ENCODE measurements at regions not wholly inside any gene's neighbourhood (a gene's known extent, or its start where the extent isn't known, plus 50 kb on each side); places are given as distances from the start of the nearest gene placed in this dataset.

DNA sequence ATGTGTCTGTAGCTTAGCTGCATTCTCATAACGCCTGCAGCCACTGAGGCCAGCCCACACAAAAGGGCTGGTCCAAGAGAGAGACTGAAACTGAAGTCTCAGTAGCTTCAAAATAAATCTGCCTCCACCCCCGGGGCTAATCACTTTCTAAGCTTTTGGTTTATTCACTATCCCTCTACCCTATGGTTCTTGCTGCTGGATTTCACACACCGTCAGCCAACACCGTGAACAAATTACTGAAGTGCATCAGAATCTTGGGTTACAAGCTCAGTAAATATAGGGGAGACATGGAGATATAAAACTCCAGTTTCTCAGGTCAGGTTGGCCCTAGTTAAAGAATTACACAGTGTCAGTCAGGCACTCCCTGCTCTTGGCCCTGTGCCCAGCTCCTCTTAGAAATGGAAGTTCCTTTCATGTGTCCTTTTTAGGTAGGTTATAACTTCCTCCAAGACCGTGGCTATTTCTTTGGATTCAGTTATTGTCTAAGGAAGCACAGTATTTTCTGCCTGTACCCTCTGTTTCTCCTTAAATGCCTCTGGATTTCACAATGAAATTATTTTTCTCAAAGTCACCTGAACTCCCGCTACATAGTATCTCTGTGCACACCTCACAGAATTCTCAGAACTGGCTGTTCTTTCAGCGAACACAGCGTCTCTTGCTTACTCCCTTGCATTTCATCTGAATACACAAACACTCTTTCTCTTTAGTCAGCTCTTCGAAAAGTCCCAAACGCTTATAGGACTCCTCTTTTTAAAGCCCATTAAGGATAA is 112.5 kb downstream of the FAM174A start:
- Histone ChIP-seq H3K79me2 (ENCODE audit: insufficient read depth, low read length) (no peaks in the 10 kb centered on the region), H3K56ac (ENCODE audit: insufficient read length, low read depth, low read length) (no peak overlapping the region), H2BK12ac (ENCODE audit: insufficient read length, low read depth, low read length) (no peak overlapping the region), H4K8ac (replicated peaks; ENCODE audit: insufficient read length, low read depth, low read length) (no peak overlapping the region), H2BK120ac (ENCODE audit: low read depth, low read length, poor library complexity, severe bottlenecking) (no peak overlapping the region), H3K23me2 (ENCODE audit: insufficient read length, low read depth, low read length, poor library complexity, severe bottlenecking) (no peaks in the 10 kb centered on the region), H4K91ac (ENCODE audit: insufficient read length, low read depth, low read length) (no peak overlapping the region), H2AFZ (ENCODE audit: low read length) (no peak overlapping the region), H3K4ac (ENCODE audit: low read depth, low read length) (no peak overlapping the region), H3K4me1 (ENCODE audit: insufficient read depth, low read length) (peaks cover 7% of the 10 kb centered on the region; the same call in 1 of the 2 replicates), H2BK15ac (ENCODE audit: low read depth, low read length) (no peak overlapping the region), H3K14ac (ENCODE audit: insufficient read depth, low read length) (no peak overlapping the region), H2BK20ac (ENCODE audit: low read depth, low read length, poor library complexity, severe bottlenecking) (no peak overlapping the region), H4K5ac (ENCODE audit: insufficient read length, low read depth, low read length) (no peak overlapping the region), H3K27me3 (ENCODE audit: insufficient read depth, low read length) (no peaks in the 10 kb centered on the region), H3K9ac (ENCODE audit: extremely low read depth, insufficient read length, low read length) (no peak overlapping the region), H3T11ph (ENCODE audit: low read length) (no peak overlapping the region), H3K27ac (ENCODE audit: insufficient read length, low read depth, low read length) (no peak overlapping the region), H2BK5ac (ENCODE audit: insufficient read length, low read length) (no peak overlapping the region), H3K4me2 (ENCODE audit: insufficient read depth, insufficient read length, low read length) (no peak overlapping the region), H4K20me1 (ENCODE audit: control insufficient read depth, insufficient read depth, insufficient read length) (no peaks in the 10 kb centered on the region), H3K18ac (ENCODE audit: insufficient read length, low read depth, low read length) (no peak overlapping the region), H2AK5ac (ENCODE audit: insufficient read length, low read length) (no peak overlapping the region), H3K23ac (ENCODE audit: insufficient read length, low read depth, low read length) (no peak overlapping the region), H3K9me3 (ENCODE audit: control insufficient read depth, low read depth, low read length) (no peaks in the 10 kb centered on the region), H3K79me1 (ENCODE audit: insufficient read depth, low read depth, low read length, poor library complexity, severe bottlenecking) (no peaks in the 10 kb centered on the region)
- no peak for DNase-seq
- Mint-ChIP-seq H3K4me1 (peaks cover 12 to 16% of the 10 kb centered on the region in 2 experiments), H3K36me3 (ENCODE audit: insufficient read depth in 1 of 3, low read depth in 3 of 3) (no peaks in the 10 kb centered on the region), H3K27ac (no peak overlapping the region), H3K9me3 (no peaks in the 10 kb centered on the region), H3K27me3 (ENCODE audit: low read depth) (no peaks in the 10 kb centered on the region), H3K4me3 (no peak overlapping the region)
- TF ChIP-seq, protein P1, sequence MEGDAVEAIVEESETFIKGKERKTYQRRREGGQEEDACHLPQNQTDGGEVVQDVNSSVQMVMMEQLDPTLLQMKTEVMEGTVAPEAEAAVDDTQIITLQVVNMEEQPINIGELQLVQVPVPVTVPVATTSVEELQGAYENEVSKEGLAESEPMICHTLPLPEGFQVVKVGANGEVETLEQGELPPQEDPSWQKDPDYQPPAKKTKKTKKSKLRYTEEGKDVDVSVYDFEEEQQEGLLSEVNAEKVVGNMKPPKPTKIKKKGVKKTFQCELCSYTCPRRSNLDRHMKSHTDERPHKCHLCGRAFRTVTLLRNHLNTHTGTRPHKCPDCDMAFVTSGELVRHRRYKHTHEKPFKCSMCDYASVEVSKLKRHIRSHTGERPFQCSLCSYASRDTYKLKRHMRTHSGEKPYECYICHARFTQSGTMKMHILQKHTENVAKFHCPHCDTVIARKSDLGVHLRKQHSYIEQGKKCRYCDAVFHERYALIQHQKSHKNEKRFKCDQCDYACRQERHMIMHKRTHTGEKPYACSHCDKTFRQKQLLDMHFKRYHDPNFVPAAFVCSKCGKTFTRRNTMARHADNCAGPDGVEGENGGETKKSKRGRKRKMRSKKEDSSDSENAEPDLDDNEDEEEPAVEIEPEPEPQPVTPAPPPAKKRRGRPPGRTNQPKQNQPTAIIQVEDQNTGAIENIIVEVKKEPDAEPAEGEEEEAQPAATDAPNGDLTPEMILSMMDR (conservative IDR thresholded peaks at IDR 0.05) = no peak
- WGBS (ENCODE audit: extremely low coverage, insufficient read length, low lambda C conversion rate) = no CpG with 5 or more reads among the region's 10 CpGs

Data from H9 (cell line).